ENCODE measurements at regions not wholly inside any gene's neighbourhood (a gene's known extent, or its start where the extent isn't known, plus 50 kb on each side); places are given as distances from the start of the nearest gene placed in this dataset.

- Histone ChIP-seq H3K27me3 (ENCODE audit: insufficient read depth, low read length) (no peaks in the 10 kb centered on the region), H3K4me2 (ENCODE audit: low read length) (no peak overlapping the region), H3K9ac (ENCODE audit: low read length) (no peak overlapping the region), H3K36me3 (ENCODE audit: insufficient read depth, low read length) (no peaks in the 10 kb centered on the region), H2AFZ (ENCODE audit: low read length) (no peak overlapping the region), H4K20me1 (ENCODE audit: insufficient read depth, low read length) (no peaks in the 10 kb centered on the region), H3K27ac (ENCODE audit: low read depth, low read length, poor library complexity, severe bottlenecking) (no peak overlapping the region), H3K4me1 (ENCODE audit: insufficient read depth, low read length, severe bottlenecking) (no peaks in the 10 kb centered on the region), H3K9me2 (ENCODE audit: low read depth, low read length) (no peaks in the 10 kb centered on the region), H3K79me2 (ENCODE audit: insufficient read depth, low read length) (no peaks in the 10 kb centered on the region), H3K9me3 (ENCODE audit: low read length) (no peaks in the 10 kb centered on the region), H3K4me3 (ENCODE audit: low read depth, low read length, poor library complexity, severe bottlenecking) (no peak overlapping the region), H3F3A (ENCODE audit: insufficient read depth, low read length) (no peaks in the 10 kb centered on the region)
- TF ChIP-seq CTCF (IDR thresholded peaks at IDR 0.05; ENCODE audit: low read length) (no peak), EZH2 (IDR thresholded peaks at IDR 0.05; ENCODE audit: borderline replicate concordance, low read length) (no peak)
These were observed 526.7 kb upstream of the TBX3 start for GRCh38 chr12:115210533-115211252.

GRCh38 chr12:115209230-115209629 lies 525.3 kb upstream of the TBX3 start:
- Histone ChIP-seq H2AFZ (ENCODE audit: low read length) (no peak overlapping the region), H3K4me2 (ENCODE audit: low read length) (no peak overlapping the region), H3K27ac (ENCODE audit: low read depth, low read length, poor library complexity, severe bottlenecking) (no peak overlapping the region), H3K4me1 (ENCODE audit: insufficient read depth, low read length, severe bottlenecking) (no peaks in the 10 kb centered on the region), H3F3A (ENCODE audit: insufficient read depth, low read length) (no peaks in the 10 kb centered on the region), H3K4me3 (ENCODE audit: low read depth, low read length, poor library complexity, severe bottlenecking) (no peak overlapping the region), H3K9me2 (ENCODE audit: low read depth, low read length) (no peaks in the 10 kb centered on the region), H3K79me2 (ENCODE audit: insufficient read depth, low read length) (no peaks in the 10 kb centered on the region), H3K9me3 (ENCODE audit: low read length) (no peaks in the 10 kb centered on the region), H3K9ac (ENCODE audit: low read length) (no peak overlapping the region), H3K27me3 (ENCODE audit: insufficient read depth, low read length) (no peaks in the 10 kb centered on the region), H3K36me3 (ENCODE audit: insufficient read depth, low read length) (no peaks in the 10 kb centered on the region), H4K20me1 (ENCODE audit: insufficient read depth, low read length) (no peaks in the 10 kb centered on the region)
- TF ChIP-seq CTCF (IDR thresholded peaks at IDR 0.05; ENCODE audit: low read length) (no peak), EZH2 (IDR thresholded peaks at IDR 0.05; ENCODE audit: borderline replicate concordance, low read length) (no peak)

GRCh38 chr12:115208098-115208497 lies 524.1 kb upstream of the TBX3 start:
- H3K4me2 ChIP-seq (ENCODE audit: low read length): no peak overlapping the region
- no peaks in the 10 kb centered on the region for H3K4me1 ChIP-seq (ENCODE audit: insufficient read depth, low read length, severe bottlenecking)
- no peak overlapping the region for H2AFZ ChIP-seq (ENCODE audit: low read length)
- H3K79me2 ChIP-seq (ENCODE audit: insufficient read depth, low read length): no peaks in the 10 kb centered on the region
- H3K9me3 ChIP-seq (ENCODE audit: low read length): no peaks in the 10 kb centered on the region
- no peak for TF ChIP-seq EZH2 (IDR thresholded peaks at IDR 0.05; ENCODE audit: borderline replicate concordance, low read length)
- TF ChIP-seq CTCF (IDR thresholded peaks at IDR 0.05; ENCODE audit: low read length): no peak
- H3K9ac ChIP-seq (ENCODE audit: low read length): no peak overlapping the region
- no peaks in the 10 kb centered on the region for H3K36me3 ChIP-seq (ENCODE audit: insufficient read depth, low read length)
- no peaks in the 10 kb centered on the region for H3K9me2 ChIP-seq (ENCODE audit: low read depth, low read length)
- H3F3A ChIP-seq (ENCODE audit: insufficient read depth, low read length): no peaks in the 10 kb centered on the region
- no peak overlapping the region for H3K27ac ChIP-seq (ENCODE audit: low read depth, low read length, poor library complexity, severe bottlenecking)
- no peaks in the 10 kb centered on the region for H3K27me3 ChIP-seq (ENCODE audit: insufficient read depth, low read length)
- H3K4me3 ChIP-seq (ENCODE audit: low read depth, low read length, poor library complexity, severe bottlenecking): no peak overlapping the region
- no peaks in the 10 kb centered on the region for H4K20me1 ChIP-seq (ENCODE audit: insufficient read depth, low read length)

All from OCI-LY1 (cell line).